ENCODE measurements at regions not wholly inside any gene's neighbourhood (a gene's known extent, or its start where the extent isn't known, plus 50 kb on each side); places are given as distances from the start of the nearest gene placed in this dataset.

DNA sequence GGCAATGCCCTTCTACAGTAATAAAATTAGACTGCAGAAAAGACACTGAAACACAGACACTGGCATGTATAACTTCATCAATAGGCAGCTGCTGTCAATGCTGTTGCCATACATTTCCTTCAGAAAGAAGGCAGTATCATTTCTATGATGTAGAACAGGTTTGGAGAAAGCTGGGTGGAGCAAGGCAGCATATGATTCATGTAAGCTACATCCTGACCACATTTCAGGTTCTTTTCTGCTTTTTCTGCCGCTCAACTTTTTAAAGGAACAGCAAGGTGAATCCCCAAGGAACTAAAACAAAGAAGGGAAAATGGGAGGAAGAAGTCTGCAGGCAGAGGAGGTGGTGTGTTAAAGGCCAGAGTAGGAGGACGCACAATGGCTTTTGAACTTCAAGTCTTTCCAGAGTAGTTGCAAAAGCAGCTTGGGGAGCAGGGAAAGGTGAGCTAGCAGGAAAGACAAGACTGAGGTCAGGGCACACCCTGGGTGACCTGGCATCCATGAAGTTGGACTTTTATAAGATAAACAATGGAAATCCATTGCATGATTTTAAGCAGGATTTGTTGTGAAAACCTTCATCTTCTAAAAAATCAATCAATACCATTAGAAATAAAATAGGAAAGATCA lies 142.1 kb downstream of the MED10 start:
- TF ChIP-seq, protein P1, sequence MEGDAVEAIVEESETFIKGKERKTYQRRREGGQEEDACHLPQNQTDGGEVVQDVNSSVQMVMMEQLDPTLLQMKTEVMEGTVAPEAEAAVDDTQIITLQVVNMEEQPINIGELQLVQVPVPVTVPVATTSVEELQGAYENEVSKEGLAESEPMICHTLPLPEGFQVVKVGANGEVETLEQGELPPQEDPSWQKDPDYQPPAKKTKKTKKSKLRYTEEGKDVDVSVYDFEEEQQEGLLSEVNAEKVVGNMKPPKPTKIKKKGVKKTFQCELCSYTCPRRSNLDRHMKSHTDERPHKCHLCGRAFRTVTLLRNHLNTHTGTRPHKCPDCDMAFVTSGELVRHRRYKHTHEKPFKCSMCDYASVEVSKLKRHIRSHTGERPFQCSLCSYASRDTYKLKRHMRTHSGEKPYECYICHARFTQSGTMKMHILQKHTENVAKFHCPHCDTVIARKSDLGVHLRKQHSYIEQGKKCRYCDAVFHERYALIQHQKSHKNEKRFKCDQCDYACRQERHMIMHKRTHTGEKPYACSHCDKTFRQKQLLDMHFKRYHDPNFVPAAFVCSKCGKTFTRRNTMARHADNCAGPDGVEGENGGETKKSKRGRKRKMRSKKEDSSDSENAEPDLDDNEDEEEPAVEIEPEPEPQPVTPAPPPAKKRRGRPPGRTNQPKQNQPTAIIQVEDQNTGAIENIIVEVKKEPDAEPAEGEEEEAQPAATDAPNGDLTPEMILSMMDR (IDR thresholded peaks at IDR 0.05; ENCODE audit: extremely low read depth in 1 of 2, insufficient read depth in 1 of 2, low read depth in 1 of 2, low read length in 2 of 2) = no peak
- TF ChIP-seq POLR2A (IDR thresholded peaks at IDR 0.05; ENCODE audit: low read depth, low read length) (no peak), EZH2 (IDR thresholded peaks at IDR 0.05; ENCODE audit: borderline replicate concordance, low read depth, low read length, severe bottlenecking) (no peak), POLR2AphosphoS5 (IDR thresholded peaks at IDR 0.05; ENCODE audit: insufficient read depth, low read depth, low read length) (no peak)
